GM19351 (cell line): ENCODE measurements at regions not wholly inside any gene's neighbourhood (a gene's known extent, or its start where the extent isn't known, plus 50 kb on each side); places are given as distances from the start of the nearest gene placed in this dataset.
A peak's percentile ranks its signal among the peaks of the same experiment; 100 is the strongest.

Experiments
- ATAC-seq: cut with Tn5 transposase; IDR thresholded peaks from one replicate; pipeline ENCODE4 v1.9.1; 2021; ENCODE audit warnings: mild to moderate bottlenecking, moderate library complexity; ENCODE audit not compliant: unreplicated experiment

- ATAC-seq = no peak
Measured at GRCh38 chrX:94041881-94042280, 367.9 kb downstream of the FAM133A start.

- ATAC-seq = no peak
Measured at GRCh38 chrX:94045724-94046123, 371.7 kb downstream of the FAM133A start.

- no peak for ATAC-seq
Measured at GRCh38 chrX:94051926-94052325, 377.9 kb downstream of the FAM133A start.

DNA sequence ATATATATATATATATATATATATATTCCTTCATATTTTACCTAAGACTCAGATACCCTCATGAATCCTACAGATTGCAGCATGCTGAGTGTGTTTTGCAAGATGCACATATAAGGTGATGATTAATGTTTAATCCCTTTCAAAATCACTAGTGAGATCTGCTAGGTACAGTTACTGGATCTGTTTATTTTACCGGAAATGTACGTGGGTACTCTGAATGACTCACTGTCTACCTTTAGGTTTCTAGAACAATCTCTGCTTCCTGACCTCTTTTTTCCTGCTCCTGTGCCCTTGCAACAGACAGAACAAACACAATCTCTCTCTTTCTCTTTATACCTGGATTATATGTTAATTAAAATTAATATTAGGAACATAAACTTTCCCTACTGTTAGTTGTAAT is 379.6 kb downstream of the FAM133A start:
- no peak for ATAC-seq

- no peak for ATAC-seq
Measured at GRCh38 chrX:94057385-94057784, 383.4 kb downstream of the FAM133A start.

DNA sequence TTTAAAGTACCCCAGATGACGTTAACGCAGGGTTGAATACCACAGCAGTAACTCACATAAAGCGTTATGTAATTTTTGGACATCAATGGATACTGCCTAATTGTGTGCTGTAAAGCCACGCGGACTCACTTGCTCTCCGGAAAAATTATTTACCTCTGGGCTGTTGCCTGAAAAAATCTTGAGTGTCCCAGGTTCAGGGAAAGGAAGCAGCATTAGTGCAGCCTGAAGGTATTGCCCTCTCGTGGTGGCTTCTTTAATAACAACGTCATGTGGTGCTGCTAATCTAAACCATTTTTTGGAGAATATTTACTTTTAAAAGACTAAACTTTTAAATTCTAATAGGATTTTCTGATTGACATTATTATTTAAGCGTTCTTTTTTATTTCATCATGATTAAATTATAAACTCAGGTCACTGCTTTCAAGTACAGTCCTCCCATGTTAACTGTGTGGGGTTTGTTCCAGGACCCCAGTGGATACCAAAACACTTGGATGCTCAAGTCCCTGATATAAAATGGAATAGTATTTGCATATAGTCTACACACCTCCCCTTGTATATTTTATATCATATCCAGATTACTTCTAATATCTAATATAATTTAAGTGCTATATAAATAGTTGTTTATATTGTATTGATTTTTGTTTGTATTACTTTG is 384.8 kb downstream of the FAM133A start:
- peak; percentile 63 for ATAC-seq

DNA sequence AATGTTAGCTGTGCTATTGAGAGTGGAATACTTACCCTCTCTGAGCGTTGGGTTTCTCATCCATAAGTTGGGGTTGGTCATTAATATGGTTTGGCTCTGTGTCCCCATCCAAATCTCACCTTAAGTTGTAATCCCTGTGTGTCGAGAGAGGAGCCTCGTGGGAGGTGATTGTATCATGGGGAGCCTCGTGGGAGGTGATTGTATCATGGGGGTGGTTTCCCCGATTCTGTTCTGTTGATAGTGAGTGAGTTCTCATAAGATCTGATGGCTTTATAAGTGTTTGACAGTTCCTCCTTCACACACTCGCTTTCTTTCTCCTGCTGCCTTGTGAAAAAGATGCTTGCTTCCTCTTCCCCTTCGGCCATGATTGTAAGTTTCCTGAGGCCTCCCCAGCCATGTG is 391.1 kb downstream of the FAM133A start:
- no peak for ATAC-seq

DNA sequence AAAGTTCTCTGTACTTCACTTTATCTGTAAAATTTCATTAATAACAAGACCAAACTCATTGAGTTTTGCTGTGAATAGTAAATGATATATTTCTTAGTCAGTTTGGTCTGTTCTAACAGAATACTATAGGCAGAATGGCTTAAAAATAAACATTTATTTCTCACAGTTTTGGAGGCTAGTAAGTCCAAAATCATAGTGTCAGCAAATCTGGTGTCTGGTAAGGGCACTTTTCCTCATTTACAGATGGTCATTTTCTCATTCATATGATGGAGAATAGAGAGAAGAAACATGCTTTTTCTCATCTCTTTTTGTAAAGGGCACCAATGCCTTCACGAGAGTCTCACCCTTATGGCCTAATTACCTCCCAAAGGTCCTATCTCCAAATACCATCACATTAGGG is 415.1 kb downstream of the FAM133A start:
- no peak for ATAC-seq

GRCh38 chrX:94097868-94098267 is 423.9 kb downstream of the FAM133A start:
- ATAC-seq = no peak

DNA sequence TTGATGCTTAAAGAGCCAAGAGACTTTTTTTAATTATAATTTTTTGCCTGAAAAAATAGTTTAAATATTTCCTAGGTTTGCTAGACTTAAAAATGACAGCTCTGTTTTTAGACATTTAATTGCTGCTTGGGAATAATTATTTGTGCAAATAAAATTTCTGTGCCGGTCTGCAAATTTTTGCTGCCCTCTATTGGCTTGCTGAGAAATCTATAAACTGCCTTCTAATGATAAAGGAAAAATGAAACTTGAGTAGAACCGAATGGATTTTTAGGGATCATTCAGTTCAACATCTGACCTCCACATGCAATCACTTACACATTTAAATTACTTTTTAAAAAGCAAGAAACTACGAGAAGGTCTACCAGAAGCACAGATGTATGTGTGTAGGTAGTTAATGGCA is 434.0 kb downstream of the FAM133A start:
- no peak for ATAC-seq

DNA sequence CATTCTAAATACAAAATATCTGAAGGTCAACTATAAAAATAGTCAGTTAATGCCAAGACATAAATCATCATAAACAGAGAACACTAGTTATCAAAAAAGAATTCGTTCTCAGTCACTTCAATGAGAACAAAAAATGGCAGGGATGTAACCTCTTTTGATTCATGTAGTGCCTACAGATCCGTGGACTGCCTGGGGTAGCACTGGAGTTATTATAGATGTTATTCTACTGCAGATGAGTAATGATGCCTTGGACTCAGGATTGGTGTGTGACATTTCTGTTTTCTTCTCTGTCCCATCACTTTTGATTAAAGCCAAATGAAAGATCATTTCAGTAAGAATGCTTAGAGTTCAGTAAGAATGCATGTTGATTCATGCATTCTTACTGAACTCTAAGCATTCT is 440.4 kb downstream of the FAM133A start:
- no peak for ATAC-seq

DNA sequence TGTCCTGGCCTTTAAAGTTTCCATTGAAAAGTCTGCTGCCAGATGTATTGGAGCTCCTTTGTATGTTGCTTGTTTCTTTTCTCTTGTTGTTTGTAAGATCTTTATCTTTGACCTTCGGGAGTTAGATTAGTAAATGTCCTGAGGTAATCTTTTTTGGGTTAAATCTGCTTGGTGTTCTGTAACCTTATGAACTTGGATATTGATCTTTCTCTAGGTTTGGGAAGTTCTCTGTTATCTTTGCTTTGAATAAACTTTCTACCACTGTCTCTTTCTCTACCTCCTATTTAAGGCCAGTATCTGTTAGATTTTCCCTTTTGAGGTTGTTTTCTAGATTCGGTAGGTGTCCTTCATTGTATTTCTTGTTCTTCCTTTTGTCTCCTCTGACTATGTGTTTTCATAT is 447.8 kb downstream of the FAM133A start:
- no peak for ATAC-seq

DNA sequence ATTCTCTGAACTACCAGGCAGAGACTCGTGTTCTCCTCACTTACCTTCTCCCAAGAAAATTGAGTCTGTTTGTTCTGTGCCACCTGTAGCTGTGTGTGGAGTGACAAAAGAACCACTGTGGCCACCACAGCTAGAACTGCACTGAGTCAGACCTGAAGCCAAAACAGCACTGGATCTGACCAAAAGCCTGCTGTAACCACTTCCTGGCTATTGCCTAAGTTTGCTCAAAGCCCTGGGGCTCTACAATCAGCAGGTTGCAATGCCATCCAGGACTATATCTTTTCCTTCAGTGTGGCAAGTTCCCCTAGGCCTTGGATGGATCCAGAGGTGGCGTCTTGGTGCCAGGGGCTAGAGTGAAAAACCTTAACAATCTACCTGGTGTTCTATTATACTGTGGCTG is 449.1 kb downstream of the FAM133A start:
- ATAC-seq = no peak

GRCh38 chrX:94162971-94163370 is 489.0 kb downstream of the FAM133A start:
- ATAC-seq = no peak

DNA sequence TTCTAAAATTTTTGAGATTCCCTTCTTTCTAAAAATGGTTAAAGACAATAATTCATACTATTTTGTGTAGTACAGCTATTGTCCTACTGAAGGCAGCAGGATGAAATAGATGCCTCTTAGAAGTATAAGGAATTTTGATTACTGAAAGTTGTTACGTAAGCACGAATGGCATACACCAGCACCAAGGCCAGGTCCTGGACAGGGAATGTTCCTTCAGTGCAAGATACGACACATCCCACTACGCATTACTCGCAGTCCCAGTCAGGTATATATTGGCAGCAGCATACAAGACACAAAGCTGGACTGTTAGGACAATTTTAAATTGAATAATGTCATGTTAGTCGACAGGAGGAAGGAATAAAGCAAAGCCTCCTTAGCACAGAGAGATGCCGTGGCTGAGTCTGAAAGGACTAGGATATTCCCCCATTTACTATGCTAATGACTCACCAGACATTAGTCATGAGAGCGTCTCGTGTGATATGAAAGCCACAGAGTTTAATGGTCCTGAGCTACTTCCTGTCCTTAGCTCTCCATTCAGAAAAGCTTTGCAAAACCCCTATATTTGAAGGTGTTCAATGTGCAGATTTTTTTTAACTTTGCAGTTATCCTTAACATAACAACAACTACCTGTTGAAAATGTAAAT is 504.3 kb downstream of the FAM133A start:
- ATAC-seq = no peak

- ATAC-seq = no peak
Measured at GRCh38 chrX:94204524-94204923, 530.5 kb downstream of the FAM133A start.

GRCh38 chrX:94216738-94217137 is 542.7 kb downstream of the FAM133A start:
- ATAC-seq = no peak

- ATAC-seq = no peak
Measured at GRCh38 chrX:94252211-94252610, 578.2 kb downstream of the FAM133A start.

DNA sequence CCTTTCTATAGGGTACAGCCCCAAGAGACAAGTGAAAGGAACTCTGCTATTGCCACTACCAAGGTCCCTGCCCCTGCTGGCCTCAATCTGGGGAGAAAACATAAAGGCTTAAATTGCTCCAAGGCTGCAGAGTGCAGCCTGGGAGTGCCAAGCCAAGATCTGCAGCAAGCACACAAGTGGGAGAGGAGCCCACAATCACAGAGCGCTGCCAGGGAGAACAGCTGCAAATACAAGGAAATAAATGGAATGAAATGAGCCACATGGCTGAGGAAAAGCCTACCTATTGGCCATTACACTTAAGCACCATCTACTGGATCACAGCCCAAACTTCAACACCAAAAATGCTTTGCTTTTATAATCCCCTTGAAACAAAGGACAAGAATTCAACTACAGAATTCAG is 582.4 kb downstream of the FAM133A start:
- no peak for ATAC-seq

- no peak for ATAC-seq
Measured at GRCh38 chrX:94265323-94265722, 591.3 kb downstream of the FAM133A start.

- no peak for ATAC-seq
Measured at GRCh38 chrX:94288325-94288724, 614.3 kb downstream of the FAM133A start.

- no peak for ATAC-seq
Measured at GRCh38 chrX:94288972-94289371, 615.0 kb downstream of the FAM133A start.

DNA sequence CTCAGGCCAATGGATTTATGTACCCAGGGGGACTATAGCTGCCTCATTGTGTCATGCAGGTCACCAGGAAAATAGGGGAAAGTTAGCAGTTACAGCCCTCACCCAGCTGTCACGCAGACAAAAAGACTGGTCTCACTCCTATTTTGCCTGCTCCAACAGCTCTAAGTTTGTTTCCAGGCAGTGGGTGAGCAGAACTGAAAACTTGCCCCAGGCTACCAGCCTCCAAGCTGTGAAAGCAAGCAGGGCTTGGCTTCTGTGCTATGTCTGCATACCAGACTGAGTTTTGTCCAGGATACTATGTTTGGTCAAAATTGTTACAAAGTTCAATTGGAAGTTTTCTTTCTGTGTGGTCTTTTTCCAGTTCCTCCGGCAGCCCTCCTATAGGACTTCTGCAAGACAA is 628.4 kb downstream of the FAM133A start:
- ATAC-seq = no peak
